Endothelial cell of umbilical vein (primary cell): ENCODE measurements at regions not wholly inside any gene's neighbourhood (a gene's known extent, or its start where the extent isn't known, plus 50 kb on each side); places are given as distances from the start of the nearest gene placed in this dataset.

Source experiments
- EZH2 ChIP-seq: IDR thresholded peaks from 2 replicates; pipeline ENCODE4 v1.6.1; 2012; ENCODE audit warnings: borderline replicate concordance, low read depth, mild to moderate bottlenecking, moderate library complexity, low read length, inconsistent platforms; ENCODE audit not compliant: severe bottlenecking
- POLR2AphosphoS5 ChIP-seq: IDR thresholded peaks from 2 replicates; pipeline ENCODE4 v1.6.1; 2012; ENCODE audit warnings: low read depth, mild to moderate bottlenecking, control low read depth, low read length, moderate library complexity; ENCODE audit not compliant: insufficient read depth
- TF ChIP-seq, protein P1 (sequence below), 2 donors: IDR thresholded peaks; 1 replicate in 1 of 2; 2 replicates in 1 of 2; pipeline ENCODE4 v1.5.1; 2011; ENCODE audit warnings: low read length in 2 of 2, mild to moderate bottlenecking in 2 of 2, moderate library complexity in 2 of 2, control low read depth in 1 of 2, inconsistent platforms in 1 of 2, low read depth in 1 of 2; ENCODE audit not compliant: insufficient read depth in 1 of 2; ENCODE audit errors: extremely low read depth in 1 of 2

GRCh38 chr18:60549338-60549960, 176.9 kb upstream of the MC4R start:
- TF ChIP-seq POLR2AphosphoS5 (no peak), EZH2 (no peak)
- TF ChIP-seq, protein P1, sequence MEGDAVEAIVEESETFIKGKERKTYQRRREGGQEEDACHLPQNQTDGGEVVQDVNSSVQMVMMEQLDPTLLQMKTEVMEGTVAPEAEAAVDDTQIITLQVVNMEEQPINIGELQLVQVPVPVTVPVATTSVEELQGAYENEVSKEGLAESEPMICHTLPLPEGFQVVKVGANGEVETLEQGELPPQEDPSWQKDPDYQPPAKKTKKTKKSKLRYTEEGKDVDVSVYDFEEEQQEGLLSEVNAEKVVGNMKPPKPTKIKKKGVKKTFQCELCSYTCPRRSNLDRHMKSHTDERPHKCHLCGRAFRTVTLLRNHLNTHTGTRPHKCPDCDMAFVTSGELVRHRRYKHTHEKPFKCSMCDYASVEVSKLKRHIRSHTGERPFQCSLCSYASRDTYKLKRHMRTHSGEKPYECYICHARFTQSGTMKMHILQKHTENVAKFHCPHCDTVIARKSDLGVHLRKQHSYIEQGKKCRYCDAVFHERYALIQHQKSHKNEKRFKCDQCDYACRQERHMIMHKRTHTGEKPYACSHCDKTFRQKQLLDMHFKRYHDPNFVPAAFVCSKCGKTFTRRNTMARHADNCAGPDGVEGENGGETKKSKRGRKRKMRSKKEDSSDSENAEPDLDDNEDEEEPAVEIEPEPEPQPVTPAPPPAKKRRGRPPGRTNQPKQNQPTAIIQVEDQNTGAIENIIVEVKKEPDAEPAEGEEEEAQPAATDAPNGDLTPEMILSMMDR (IDR thresholded peaks at IDR 0.05; ENCODE audit: extremely low read depth in 1 of 2, insufficient read depth in 1 of 2, low read depth in 1 of 2, low read length in 2 of 2), result peak; percentile 53 to 57
